GM19438 (cell line): ENCODE measurements at regions not wholly inside any gene's neighbourhood (a gene's known extent, or its start where the extent isn't known, plus 50 kb on each side); places are given as distances from the start of the nearest gene placed in this dataset.
"Not testable (repeated sequence)": the region's sequence is repeated elsewhere in the genome, so short reads cannot be mapped to it uniquely, and the experiment has no call there.

Source experiments
- ATAC-seq: cut with Tn5 transposase; IDR thresholded peaks from one replicate; pipeline ENCODE4 v1.9.1; 2021; ENCODE audit warnings: low read depth; ENCODE audit not compliant: unreplicated experiment

DNA sequence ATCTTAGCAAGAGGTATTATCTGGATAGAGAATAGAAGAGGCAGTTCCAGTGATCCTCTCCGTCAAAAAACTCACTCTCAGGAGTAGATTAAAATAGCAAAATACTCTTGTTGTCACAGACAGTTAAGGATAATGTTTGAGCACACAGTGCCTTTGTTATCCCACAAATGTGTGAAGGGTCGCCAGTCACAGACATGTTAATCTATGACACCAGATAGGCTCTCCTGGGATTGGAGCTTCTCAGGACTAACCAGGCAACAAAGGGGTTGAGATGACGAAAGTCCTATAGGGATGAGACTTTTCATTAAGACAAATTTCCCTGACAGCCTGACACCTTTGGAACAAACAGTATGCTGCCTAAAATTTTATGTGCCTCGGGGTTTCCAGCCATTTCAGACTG, 1947.1 kb downstream of the OLFM4 start:
- ATAC-seq = no peak

DNA sequence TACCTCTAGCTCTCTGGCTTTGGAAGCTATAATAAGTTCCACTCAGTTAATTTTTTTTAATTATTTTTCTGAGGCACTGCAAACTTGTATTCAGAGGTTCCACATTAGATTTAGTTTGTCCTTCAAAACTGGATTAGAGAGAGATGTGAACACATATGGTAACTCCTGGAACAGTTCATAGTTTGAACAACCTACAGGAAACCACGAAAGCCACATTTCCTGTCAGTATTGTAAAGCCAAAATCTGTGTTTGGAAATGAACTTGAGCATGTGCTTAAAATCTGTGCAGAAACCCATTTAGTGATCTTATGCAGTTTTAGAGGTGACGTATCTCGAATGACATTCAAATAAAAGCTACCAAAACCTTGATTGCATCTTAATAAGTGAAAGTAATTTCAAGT, 1952.0 kb downstream of the OLFM4 start:
- no peak for ATAC-seq

DNA sequence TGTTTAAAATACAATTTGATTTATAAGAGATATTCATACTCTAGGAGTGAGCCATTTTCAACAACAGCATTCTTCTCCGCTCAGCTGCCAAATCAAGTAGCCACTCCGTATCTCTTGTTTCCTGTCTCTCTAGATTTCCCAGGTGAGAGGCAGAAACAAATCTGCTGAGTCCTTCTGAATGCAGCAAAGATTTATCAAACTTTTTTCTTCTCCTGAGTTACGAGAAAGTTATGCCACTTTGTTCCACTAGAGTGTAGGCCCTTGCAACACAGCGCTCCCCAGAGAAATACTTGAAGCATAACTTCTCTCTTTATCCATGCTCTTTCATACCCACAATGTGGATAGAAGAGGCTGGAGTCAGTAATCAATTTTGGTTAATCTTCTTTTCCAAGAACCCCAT, 1960.8 kb downstream of the OLFM4 start:
- no peak for ATAC-seq

DNA sequence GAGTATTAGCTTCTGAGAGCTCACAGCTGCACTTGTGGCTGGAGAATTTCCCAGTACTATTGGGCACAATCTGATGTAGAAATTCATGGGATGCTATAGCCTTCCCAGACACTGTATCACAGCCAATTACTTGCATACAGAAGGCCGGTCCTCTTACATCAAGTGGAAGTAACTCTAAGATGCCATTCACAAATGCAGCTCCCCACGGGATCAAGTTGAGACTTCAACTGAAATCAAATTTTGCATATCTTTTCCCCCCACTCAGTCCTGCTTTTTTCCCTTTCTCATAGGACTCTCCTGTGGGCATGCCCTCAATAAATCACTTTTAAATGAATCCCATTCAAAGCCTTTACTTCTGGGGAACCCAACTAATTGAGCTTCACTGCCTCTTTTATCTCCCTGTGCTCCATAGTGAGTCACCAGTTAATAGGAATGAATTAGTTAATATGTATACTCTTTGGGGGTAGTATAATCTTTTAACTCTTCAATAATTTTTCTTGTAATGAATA, 1970.8 kb downstream of the OLFM4 start:
- ATAC-seq = no peak

DNA sequence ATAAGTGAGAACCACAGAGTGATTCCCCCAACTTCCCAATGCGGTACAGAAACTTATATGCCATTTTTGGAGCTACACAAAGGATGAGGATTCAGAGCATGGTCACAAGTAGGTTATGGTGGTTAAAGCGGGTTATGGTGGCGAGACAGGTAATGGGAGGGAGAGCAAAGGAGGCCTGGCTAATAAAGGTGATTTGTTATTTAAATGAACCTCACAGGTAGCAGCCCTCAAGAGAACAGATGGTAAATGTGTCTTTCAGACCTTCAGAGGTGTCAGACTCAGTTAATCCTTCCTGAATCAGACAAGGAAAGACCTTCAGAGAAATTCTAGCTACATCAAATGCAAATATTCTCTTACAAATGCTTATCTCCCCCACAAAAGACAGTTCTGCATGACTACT, 1971.4 kb downstream of the OLFM4 start:
- no peak for ATAC-seq

DNA sequence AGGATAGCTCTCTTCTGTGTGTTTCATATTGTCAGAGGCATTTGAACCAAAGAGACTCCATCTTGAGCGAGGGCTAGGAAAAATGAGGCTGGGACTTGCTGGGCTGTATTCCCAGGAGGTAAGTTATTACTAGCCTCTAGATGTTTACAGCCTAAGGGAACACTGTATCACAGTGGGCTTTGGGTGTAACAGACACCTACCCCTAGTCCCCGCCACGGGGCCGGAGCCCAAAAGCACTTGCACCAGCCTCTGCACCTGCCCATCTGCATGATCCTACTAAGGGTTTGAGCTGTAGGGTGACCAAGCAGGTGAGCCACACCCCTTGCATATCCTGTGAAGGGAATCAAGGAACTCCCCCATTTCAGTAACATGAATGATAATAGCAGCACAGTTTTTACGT, 1972.2 kb downstream of the OLFM4 start:
- ATAC-seq = no peak

DNA sequence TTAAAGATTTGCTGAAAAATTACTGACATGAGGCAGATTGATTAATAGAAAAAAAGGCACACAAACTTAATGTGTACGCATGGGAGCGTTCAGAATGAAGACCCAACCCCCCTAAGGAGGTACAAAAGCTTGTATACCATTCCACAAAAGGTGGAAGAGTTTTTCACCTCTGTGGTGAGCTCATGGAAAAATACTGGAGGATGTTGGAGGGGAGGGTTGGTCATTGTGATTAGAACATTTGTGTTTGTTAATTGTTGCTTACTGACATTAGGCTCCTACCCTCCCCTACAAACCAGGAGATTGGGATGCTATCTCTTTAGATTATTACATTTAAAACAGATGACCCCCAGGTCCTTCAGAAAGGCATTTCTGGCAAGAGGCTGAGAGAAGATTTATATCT, 1973.3 kb downstream of the OLFM4 start:
- ATAC-seq = no peak

DNA sequence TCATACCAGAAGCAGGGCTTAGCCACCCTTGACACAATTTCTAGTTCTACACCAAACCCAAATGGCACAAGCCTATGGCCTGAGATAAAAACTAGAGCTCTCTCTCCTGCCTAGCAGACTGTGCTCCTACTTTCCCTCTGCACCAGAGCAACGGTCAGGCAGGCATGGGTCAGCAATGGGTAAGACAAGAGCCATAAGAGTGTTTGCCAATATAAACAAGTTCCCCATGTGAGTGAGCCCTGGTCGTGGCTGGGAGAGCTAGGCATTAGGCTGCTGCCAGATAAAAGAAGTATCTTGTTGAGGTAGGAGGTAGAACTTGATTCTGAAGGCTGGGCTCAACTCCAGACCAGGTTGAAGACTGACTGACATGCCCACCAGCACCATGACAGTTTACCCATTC, 1979.1 kb downstream of the OLFM4 start:
- no peak for ATAC-seq

DNA sequence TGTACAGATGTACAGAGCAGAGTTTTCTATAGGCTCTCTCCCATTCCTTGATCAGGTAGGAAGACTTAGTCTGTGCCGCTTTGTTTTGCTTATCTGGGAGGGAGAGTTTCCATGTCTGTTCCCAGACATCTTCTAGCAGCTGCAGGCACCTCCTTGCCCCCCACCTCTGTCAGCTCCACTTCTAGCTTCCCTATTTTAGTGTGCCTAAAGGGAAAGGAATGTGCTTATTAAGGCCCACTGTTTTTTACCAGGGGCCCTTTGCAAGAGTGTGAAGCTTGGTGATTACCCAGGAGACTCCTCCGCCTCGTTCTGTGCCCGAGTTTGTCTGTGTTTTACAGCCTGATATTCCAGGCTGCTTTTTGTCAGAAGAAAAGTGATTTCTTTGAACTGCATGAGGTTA, 1984.4 kb downstream of the OLFM4 start:
- ATAC-seq = no peak

DNA sequence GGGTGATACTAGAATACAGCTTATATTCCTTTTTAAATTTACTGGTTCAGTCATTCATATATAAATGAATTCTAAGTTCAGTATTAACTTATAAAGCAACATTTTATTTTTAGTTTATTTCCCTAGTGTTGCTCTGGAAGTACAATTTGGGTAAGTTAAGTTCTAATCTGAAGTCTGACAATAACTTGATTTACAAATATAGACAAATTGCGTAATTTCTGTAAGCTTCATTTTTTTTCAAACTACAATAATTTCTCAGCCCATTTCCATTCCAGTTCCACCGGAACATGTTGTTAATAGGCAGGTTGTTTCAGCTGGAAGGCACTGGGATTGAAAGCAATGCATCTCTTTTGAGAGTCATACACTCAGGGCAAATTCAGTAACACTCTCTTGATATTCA, 2000.7 kb downstream of the OLFM4 start:
- no peak for ATAC-seq

DNA sequence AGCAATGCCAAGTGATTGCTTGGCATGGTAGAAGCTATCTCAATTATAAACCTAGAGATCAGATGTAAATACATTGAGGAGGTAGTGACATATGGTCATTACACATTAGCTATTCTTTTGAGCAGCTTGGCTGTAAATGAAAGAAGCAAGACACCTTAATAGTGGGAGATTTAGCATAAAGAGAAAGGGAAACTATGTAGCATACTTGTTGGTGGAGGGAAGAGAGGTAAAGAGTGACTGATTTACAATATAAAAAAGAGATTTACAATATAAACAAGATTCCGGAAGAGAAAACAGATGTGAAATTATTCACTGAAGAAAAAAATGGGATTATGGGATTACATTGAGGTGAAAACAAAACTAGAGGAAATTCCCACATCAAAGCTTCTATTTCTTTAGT, 2009.6 kb downstream of the OLFM4 start:
- no peak for ATAC-seq

DNA sequence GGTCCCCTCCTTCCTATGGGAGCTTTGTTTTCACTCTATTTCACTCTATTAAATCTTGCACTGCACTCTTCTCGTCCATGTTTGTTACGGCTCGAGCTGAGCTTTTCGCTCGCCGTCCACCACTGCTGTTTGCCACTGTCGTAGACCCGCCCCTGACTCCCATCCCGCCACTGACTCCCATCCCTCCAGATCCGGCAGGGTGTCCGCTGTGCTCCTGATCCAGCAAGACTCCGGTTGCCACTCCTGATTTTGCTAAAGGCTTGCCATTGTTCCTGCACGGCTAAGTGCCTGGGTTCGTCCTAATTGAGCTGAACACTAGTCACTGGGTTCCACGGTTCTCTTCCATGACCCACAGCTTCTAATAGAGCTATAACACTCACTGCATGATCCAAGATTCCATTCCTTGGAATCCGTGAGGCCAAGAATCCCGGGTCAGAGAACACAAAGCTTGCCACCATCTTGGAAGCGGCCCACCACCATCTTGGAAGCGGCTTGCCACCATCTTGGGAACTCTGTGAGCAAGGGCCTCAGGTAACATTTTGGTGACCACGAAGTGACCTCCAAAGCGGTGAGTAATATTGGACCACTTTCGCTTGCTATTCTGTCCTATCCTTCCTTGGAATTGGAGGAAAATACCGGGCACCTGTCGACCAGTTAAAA, 2025.4 kb downstream of the OLFM4 start:
- ATAC-seq = not testable (repeated sequence)

DNA sequence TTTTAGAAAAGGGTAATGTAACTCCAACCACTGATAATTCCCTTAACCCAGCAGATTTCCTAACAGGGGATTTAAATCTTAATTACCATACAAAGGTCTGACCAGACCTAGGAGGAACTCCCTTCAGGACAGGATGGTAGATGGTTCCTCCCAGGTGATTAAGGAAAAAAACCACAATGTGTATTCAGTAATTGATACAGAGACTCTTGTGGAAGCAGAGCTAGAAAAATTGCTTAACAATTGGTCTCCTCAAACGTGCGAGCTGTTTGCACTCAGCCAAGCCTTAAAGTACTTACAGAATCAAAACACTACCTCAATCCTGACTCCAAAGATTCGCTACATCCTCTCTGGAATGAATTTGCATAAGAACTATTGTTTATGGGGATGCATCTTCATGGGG, 2027.1 kb downstream of the OLFM4 start:
- ATAC-seq = not testable (repeated sequence)

DNA sequence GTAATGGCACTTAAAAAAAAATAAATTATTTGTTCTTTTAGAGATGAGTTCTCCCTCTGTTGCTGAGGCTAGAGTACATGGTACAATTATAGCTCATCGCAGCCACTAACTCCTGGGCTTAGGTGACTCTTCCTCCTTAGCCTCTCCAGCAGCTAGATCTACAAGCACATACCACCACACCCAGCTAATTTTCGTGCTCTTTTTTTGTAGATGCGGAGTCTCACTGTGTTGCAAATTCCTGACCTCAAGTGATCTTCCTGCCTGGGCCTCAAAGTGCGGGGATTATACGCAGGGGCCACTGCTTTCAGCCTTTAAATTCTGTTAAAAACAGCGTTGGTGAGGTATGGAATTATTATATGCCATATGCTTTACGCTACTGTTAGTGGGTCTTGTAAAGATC, 2034.0 kb downstream of the OLFM4 start:
- no peak for ATAC-seq

DNA sequence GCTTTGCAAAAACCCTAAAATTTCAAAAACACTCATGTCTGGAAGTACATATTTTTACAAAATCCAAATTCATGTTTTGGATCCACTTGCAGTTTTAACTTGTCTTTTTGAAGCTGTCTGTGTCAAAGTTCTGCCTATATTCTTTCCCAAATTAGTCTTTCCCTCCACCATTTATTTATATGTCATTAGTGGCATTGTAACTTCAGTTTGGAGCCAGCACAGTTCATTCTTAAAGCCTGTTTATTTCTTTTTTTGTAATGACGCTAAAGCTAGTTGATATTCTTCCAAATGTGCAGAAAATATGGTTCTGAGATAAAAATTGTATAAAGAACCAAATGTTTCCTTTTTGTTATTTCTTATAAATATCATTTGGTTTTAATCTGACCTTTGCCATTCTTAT, 2039.3 kb downstream of the OLFM4 start:
- ATAC-seq = no peak

DNA sequence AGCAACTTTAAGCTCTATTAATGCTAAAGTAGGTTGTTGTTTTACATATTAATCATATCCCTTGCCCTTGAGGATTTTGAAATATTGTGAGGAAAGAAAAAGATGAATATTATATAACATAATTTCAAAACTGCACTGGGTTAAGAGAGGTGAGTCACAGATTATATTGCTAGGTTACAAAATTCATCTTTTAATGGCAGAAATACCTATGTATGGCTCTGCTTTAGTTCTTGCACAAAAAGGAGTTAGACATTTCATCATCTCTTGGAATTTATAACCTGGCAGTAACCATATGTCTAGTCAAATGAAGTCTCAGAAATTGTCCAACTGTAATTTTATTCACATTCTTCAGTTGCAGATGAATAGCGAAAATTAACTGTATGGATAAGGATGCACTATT, 2041.1 kb downstream of the OLFM4 start:
- no peak for ATAC-seq

DNA sequence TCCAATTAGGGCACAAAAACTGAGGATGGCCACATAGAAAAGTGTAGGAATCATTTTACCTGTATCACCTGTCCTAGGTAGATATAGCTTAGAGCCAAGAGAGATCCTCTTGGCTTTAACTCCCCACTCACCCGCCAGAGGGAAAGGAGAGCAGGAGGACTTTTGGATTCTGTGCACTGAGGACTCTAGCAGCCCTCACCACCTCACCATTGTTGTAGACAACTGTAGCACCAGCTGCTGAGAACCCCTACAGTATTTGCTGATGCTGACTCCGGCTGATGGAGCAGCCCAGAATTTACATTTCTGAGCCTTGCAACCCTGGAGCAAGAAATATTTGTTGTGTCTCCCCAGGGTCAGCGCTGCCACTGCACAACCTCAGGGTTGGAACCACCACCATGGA, 2044.4 kb downstream of the OLFM4 start:
- ATAC-seq = no peak

DNA sequence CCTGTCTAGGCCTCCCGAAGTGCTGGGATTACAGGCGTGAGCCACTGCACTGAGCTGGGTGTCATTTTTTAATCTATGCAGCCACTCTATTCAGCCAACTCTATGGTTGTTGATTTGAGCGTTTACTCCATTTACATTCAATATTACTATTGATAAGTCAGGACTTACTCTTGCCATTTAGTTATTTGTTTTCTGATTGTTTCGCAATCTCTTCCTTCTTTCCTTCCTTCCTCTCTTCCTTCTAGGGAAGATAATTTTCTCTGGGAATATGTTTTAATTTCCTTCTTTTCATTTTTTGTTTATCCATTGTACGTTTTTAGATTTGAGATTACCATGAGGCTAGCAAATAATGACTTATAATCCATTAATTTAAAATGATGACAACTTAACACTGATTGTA, 2056.0 kb downstream of the OLFM4 start:
- no peak for ATAC-seq

DNA sequence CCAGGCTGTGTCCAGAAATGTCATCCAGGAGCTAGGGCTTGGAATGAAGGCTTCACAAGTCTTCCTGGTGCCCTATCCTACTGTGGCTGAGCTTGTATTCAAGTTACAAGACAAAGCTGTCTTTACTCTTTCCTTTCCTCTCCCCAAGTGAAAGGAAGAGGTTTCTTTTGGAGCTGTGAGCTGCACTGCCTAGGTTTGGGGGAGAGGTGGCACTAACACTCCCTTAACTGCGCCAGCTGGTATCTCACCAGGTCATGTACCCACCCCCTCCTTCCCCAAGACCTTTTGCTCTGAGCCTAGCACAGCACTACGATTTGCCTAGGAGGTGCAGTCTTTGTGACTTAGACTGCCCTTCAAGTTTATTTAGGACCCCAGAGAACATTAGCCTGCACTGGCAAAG, 2053.6 kb upstream of the PRR20A start:
- no peak for ATAC-seq

DNA sequence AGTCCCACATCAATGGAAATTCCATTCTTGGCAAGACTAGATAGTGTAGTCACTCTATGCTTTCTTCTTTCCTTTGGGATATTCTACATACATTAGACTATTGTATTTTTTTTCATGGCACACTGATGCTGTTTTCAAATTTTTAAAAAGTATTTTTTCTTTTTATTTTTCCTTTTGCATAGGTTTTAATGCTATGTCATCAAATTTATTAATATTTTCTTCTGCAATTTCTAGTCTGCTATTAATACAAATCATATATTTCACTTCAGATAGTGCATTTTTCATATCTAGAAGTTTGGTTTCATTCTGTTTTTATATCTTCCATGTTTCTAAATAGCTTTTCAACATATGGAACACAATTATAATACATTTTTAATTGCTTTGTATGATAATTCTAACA, 2050.1 kb upstream of the PRR20A start:
- no peak for ATAC-seq

DNA sequence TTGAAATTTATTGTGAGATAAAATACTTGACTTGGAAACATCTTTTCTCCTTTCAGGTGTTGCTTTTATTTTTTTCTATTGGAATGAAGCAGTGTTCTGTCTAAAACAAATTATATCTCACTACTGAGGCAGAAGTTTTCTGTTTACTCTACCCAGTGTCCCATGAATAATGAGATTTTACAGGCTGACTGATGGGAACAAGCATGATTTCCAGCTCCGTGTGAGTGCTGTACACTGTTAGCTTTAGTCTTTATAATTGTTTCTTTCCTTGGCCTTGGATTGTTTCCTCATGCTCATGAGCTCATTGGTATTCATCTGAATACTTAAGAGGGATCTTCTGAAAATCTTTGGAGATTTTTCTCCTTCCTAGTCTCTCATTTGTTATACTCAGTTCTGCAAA, 2049.5 kb upstream of the PRR20A start:
- ATAC-seq = no peak

DNA sequence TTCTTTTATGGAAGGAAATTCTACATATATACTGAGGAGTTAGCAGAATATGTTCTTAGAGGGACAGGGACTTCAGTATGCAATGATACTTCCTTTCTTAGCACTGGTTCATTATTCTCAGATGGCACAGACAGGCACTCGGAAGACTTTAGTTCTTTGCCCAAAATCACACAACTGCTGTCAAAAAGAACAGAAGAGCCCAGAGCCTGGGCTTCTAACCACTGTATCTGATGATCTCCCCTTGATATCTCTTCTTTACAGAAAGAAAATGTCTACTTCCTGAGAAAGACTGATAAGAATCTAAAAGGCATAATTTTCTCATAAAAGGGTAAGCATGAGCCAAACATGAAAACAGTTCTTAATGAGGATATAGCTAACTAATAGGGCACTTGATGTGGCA, 2034.2 kb upstream of the PRR20A start:
- ATAC-seq = no peak

DNA sequence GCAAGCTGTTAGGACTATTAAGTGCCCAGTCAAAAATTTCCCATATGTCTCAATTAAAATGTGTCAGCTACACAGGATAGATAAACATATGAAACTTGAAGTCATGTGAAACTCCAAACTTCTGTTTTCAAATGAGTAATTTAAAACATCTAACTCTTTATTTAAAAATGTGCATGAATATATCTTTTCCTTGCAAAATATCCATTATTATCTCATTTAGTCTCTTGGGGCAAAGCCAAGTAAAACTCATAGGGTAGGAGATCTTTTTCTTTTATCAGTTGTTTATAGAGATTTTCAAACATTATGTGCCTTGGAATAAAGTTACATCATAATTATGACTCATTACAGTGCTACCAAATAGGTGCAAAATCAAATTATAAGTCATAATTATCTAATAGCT, 2020.1 kb upstream of the PRR20A start:
- ATAC-seq = no peak
